NCI-H446 (cell line): ENCODE measurements at regions not wholly inside any gene's neighbourhood (a gene's known extent, or its start where the extent isn't known, plus 50 kb on each side); places are given as distances from the start of the nearest gene placed in this dataset.
"Not testable (repeated sequence)": the region's sequence is repeated elsewhere in the genome, so short reads cannot be mapped to it uniquely, and the experiment has no call there.

Source experiments
- DNase-seq, 2 experiments: peaks; one replicate each; lab custom pipeline; 2025; lab: John Stamatoyannopoulos, UW

GRCh38 chr1:147062956-147063355 is 109.3 kb downstream of the PRKAB2 start:
- DNase-seq: no peak

- not testable (repeated sequence) for DNase-seq
Measured at GRCh38 chr1:147061880-147062279, 110.4 kb downstream of the PRKAB2 start.

- no peak for DNase-seq
Measured at GRCh38 chr1:147053269-147053668, 115.1 kb downstream of the NBPF12 start.

- DNase-seq: no peak
Measured at GRCh38 chr1:147052677-147053076, 114.6 kb downstream of the NBPF12 start.

GRCh38 chr1:147052143-147052542 is 114.0 kb downstream of the NBPF12 start:
- no peak for DNase-seq

GRCh38 chr1:147051136-147051535 is 113.0 kb downstream of the NBPF12 start:
- DNase-seq: no peak

- DNase-seq: no peak
Measured at GRCh38 chr1:147050654-147051053, 112.5 kb downstream of the NBPF12 start.

GRCh38 chr1:147046863-147047394 is 108.8 kb downstream of the NBPF12 start:
- DNase-seq: not testable (repeated sequence)

- no peak for DNase-seq
Measured at GRCh38 chr1:147046189-147046862, 108.2 kb downstream of the NBPF12 start.
